ENCODE measurements at regions not wholly inside any gene's neighbourhood (a gene's known extent, or its start where the extent isn't known, plus 50 kb on each side); places are given as distances from the start of the nearest gene placed in this dataset.
"Not testable (repeated sequence)": the region's sequence is repeated elsewhere in the genome, so short reads cannot be mapped to it uniquely, and the experiment has no call there.

GRCh38 chr3:95826419-95826818, 988.0 kb upstream of the EPHA6 start:
- DNase-seq, result no peak

GRCh38 chr3:95832146-95832545, 982.2 kb upstream of the EPHA6 start:
- DNase-seq, result no peak

DNA sequence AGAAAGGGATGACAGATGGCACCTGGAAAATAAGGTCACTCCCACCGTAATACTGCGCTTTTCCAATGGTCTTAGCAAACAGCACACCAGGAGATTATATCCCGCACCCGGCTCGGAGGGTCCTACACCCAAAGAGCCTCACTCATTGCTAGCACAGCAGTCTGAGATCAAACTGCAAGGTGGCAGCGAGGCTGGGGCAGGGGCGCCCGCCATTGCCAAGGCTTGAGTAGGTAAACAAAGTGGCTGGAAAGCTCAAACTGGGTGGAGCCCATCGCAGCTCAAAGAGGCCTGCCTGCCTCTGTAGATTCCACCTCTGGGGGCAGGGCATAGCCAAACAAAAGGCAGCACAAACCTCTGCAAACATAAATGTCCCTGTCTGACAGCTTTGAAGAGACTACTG, 953.8 kb upstream of the EPHA6 start:
- not testable (repeated sequence) for DNase-seq

DNA sequence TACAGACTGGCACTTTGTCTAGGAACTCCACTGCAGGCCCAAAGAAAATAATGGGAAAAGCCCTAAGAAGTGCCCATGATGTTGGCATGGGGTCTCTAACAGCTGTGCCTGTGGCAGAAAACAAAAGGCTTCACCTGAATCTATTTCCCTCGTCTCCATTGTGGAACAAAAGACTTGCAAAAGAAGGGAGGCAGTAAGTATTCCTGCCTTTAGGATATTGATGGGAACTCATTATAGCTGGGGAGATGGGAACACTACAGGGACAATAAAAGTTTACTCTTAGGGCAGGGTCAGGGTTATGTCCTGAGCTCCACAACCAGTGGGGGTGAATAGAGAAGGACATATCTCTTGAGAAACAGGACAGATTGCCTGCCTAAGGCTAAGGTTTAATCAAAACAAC, 930.6 kb upstream of the EPHA6 start:
- no peak for DNase-seq

DNA sequence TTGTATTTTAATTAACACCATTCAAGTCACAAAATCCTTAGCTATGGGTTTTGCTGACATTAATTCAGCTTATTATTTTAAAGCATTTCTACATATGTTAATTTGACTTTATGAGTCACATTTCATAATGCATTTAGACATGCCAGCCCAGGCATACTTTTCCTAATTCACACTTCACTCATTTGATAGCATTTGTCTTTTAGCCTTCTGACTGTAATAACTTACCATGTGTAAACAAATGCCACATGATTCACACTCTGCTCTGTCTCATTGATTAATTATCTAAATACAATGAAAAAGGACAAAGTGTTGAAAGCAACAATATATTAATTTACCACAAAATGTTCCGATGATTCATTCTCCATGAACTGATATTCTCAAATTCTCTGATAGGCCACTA, 927.8 kb upstream of the EPHA6 start:
- no peak for DNase-seq

GRCh38 chr3:95887114-95887513, 927.3 kb upstream of the EPHA6 start:
- DNase-seq, result no peak

GRCh38 chr3:95894820-95895219, 919.6 kb upstream of the EPHA6 start:
- no peak for DNase-seq

GRCh38 chr3:95899494-95899893, 914.9 kb upstream of the EPHA6 start:
- DNase-seq, result no peak

- DNase-seq, result no peak
These were observed 914.5 kb upstream of the EPHA6 start for GRCh38 chr3:95899911-95900310.

DNA sequence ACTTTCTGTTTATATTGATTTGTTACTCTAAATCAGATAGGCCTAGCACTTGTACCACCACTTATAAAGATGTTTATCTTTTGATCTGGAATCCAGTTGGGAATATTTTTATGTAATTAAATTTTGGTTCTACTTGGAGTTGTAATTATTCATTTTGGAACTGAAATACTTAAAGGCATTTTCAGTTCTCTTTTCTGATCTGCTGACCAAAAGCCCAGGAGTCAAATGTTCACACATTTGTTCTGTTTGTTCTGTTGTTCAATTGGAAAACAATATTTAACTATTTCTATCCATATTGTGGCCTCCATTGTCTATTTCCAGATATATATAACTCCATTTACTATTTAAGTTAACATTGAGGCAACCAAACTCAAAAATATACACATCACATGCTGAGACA, 912.4 kb upstream of the EPHA6 start:
- DNase-seq, result no peak

GRCh38 chr3:95905182-95905581, 909.2 kb upstream of the EPHA6 start:
- DNase-seq, result no peak

DNA sequence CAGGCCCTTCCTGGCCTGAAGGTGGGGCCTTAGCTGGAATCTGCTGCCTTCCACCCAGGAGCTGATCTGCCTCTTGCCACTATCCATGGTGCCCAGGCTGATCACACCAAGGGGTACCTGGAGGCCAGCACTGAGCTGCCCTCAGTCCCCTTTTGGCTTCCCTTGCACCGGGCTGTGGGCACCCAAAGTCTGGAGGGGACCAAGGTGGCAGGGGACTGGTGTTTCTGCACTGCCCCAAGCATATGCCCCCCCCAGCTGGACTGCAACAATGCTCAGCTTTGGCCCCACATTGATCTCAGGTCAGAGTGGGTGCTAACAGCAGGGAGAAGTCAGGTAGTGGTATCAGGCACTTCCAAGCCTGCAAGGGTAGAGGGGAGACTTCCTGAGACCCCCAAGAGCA, 902.6 kb upstream of the EPHA6 start:
- no peak for DNase-seq

DNA sequence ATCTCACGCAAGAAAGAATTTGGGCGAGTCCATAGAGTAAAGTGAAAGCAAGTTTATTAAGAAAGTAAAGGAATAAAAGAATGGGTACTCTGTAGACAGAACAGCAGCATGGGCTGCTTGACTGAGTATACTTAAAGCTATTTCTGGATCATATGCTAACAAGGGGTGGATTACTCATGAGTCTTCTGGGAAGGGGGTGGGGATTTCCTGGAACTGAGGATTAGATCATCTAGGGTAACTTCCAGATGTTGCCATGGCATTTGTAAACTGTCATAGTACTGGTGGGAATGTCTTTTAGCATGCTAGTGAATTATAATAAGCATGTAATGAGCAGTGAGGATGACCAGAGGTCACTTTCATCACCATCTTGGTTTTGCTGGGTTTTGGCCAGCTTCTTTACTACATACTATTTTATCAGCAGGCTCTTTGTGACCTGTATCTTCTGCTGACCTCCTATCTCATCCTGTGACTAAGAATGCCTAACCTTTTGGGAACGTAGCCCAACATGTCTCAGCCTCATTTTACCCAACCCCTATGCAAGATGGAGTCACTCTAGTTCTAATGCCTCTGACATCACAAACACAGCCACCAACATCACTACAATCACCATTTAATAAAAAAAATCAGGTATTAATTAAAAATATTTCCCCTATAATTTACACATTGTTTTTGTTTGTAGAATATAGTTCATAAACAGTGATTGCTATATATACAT, 890.7 kb upstream of the EPHA6 start:
- no peak for DNase-seq

- no peak for DNase-seq
These were observed 887.4 kb upstream of the EPHA6 start for GRCh38 chr3:95926904-95927501.

DNA sequence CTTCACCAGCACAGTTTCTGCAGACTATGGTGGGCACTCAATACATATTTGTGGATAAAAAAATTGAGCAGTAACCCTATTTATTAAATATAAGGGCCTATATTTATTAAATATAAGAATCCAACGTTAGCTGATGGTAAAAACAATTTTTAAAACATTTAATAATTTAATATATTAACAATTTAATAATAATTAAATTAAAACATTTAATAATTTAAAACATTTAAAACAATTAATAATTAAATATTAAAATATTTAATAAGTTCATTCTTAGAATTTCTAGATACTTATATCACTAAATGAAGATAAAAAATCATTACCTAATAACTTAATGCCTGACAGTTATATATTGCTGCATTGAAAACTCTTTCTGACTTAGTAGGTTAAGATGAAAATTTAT, 880.2 kb upstream of the EPHA6 start:
- DNase-seq, result no peak

- no peak for DNase-seq
These were observed 875.1 kb upstream of the EPHA6 start for GRCh38 chr3:95939235-95939809.

- no peak for DNase-seq
These were observed 848.6 kb upstream of the EPHA6 start for GRCh38 chr3:95965704-95966336.

DNA sequence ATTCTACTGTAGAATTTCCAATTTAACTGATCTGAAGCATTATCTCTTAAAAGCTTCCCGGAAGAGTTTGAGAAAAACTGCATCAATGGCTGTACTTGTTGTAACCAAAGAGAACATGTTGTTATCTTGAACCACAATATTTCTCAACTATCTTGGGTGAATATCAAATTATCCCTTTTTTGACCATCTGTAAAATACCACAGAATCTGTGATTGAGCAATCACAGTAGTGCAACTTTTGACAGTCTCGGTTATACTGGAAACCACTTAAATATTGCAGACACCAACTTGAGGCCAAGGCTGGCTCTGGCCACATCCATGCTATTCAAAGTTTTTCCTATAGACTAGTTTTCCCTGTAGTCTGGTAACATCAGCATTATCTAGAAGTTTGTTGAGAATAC, 842.8 kb upstream of the EPHA6 start:
- no peak for DNase-seq

- DNase-seq, result no peak
These were observed 820.1 kb upstream of the EPHA6 start for GRCh38 chr3:95994338-95994737.

- DNase-seq, result no peak
These were observed 813.4 kb upstream of the EPHA6 start for GRCh38 chr3:96000966-96001365.

DNA sequence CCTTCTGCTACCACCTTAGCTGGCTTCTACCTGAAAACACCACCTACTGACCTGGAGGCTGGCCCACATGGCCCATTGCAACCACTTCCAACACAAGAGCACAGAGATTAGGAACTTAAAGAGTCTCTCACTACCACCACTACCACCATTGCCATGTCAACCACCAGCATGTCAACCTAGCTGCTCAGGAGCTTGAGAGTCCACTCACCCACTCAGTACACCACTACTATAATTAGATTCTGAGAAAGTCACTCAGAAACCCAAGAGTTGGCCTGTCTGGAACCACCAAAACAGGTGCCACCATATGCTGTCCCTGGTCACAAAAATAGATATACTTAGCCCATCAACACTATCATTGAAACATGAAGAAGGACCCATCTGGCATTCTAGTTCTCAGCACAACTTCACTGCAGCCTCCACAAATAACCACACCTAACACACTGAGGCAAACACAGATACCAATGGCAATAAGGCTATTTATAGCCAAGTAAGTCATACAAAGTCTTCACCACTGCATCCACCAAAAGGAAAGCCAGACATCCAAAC, 806.7 kb upstream of the EPHA6 start:
- no peak for DNase-seq

- DNase-seq, result no peak
These were observed 801.5 kb upstream of the EPHA6 start for GRCh38 chr3:96012939-96013338.

DNA sequence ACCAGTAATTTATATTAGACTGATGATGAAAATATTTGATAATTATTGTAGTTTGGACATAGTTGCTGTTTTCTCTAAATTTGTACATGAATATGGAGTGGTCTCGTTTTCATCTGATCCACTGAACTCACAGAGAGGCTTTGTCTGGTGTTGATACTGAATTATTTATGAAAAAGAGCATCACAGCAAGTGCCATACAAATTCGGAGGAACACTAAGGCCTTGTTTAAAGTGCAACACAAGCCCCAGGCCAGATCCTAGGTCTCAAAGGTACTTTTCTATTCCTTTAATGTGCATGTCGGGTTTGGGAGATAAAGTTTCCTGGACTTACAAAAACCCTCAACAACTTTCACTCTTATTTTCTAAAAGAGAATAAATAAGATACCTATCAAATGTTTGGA, 796.8 kb upstream of the EPHA6 start:
- DNase-seq, result no peak

DNA sequence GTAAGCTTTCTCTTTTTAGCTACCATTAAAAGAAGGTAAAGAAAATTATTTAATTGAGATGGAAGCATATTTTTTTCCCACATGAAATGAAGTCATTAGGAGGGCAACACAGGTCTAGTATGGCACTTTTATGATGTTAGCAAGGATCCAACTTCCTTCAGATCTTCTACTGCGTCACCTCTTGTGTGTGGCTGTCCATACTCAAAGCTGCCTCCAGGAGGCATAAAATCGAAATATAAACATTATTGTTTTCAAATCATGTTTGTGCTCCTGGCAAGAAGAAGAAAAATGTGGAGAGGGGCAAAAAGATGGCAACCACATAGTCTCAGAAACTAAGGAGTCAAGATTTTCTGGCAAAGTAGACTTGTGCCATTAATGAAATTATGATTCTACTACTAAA, 791.7 kb upstream of the EPHA6 start:
- no peak for DNase-seq
